Lower lobe of right lung (tissue), 2 donors: ENCODE measurements at regions not wholly inside any gene's neighbourhood (a gene's known extent, or its start where the extent isn't known, plus 50 kb on each side); places are given as distances from the start of the nearest gene placed in this dataset.

Experiments
- ATAC-seq, 2 donors: fragments of 200-7000 bp; cut with Tn5 transposase; one replicate each; pipeline ENCODE4 v1.9.1; 2020 to 2022; ENCODE audit warnings: mild to moderate bottlenecking in 2 of 2, moderate library complexity in 2 of 2
- DNase-seq: peaks from one replicate; pipeline ENCODE4 v3.0.0-alpha.2; 2020
- H3K27ac ChIP-seq: fragments of 200-600 bp; one replicate; pipeline ENCODE4 v1.8.0; 2022
- H3K27me3 ChIP-seq: fragments of 200-600 bp; one replicate; pipeline ENCODE4 v1.8.0; 2022; ENCODE audit warnings: low read depth
- H3K36me3 ChIP-seq: fragments of 200-600 bp; one replicate; pipeline ENCODE4 v1.8.0; 2022; ENCODE audit warnings: mild to moderate bottlenecking
- H3K4me1 ChIP-seq: fragments of 200-600 bp; one replicate; pipeline ENCODE4 v1.8.0; 2022
- H3K4me3 ChIP-seq: fragments of 200-600 bp; one replicate; pipeline ENCODE4 v1.8.0; 2022; ENCODE audit warnings: mild to moderate bottlenecking
- H3K9me3 ChIP-seq: fragments of 200-600 bp; one replicate; pipeline ENCODE4 v1.8.0; 2022
- intact Hi-C: fragments of 100-400 bp; cut with DNase I; formaldehyde crosslinking; loops from one replicate; pipeline ENCODE4 v1.11.0; 2022
- TF ChIP-seq, protein P1 (sequence below): fragments of 200-600 bp; IDR thresholded peaks from one replicate; pipeline ENCODE4 v1.8.0; 2022; ENCODE audit warnings: antibody characterized with exemption, mild to moderate bottlenecking
- donor health status: DM: no; HTN: yes; CAD: no; lungs with severe emphysema.

GRCh38 chr3:191997093-191997492 lies 536.1 kb downstream of the PYDC2 start:
- no peaks in the 10 kb centered on the region for H3K27me3 ChIP-seq
- peaks cover 3% of the 10 kb centered on the region for H3K9me3 ChIP-seq
- TF ChIP-seq, protein P1, sequence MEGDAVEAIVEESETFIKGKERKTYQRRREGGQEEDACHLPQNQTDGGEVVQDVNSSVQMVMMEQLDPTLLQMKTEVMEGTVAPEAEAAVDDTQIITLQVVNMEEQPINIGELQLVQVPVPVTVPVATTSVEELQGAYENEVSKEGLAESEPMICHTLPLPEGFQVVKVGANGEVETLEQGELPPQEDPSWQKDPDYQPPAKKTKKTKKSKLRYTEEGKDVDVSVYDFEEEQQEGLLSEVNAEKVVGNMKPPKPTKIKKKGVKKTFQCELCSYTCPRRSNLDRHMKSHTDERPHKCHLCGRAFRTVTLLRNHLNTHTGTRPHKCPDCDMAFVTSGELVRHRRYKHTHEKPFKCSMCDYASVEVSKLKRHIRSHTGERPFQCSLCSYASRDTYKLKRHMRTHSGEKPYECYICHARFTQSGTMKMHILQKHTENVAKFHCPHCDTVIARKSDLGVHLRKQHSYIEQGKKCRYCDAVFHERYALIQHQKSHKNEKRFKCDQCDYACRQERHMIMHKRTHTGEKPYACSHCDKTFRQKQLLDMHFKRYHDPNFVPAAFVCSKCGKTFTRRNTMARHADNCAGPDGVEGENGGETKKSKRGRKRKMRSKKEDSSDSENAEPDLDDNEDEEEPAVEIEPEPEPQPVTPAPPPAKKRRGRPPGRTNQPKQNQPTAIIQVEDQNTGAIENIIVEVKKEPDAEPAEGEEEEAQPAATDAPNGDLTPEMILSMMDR: no peak
- intact Hi-C loops: no loop called here
- H3K4me1 ChIP-seq: no peaks in the 10 kb centered on the region
- ATAC-seq (no peak), DNase-seq (no peak)
- H3K36me3 ChIP-seq: no peaks in the 10 kb centered on the region
- no peak overlapping the region for H3K4me3 ChIP-seq
- no peak overlapping the region for H3K27ac ChIP-seq

GRCh38 chr3:191997579-191998268 lies 536.8 kb downstream of the PYDC2 start:
- Histone ChIP-seq H3K27ac (no peak overlapping the region), H3K9me3 (peaks cover 3% of the 10 kb centered on the region), H3K4me3 (no peak overlapping the region), H3K36me3 (no peaks in the 10 kb centered on the region), H3K27me3 (no peaks in the 10 kb centered on the region), H3K4me1 (no peaks in the 10 kb centered on the region)
- TF ChIP-seq, protein P1: no peak
- intact Hi-C loops: no loop called here
- ATAC-seq: no peak
- DNase-seq: no peak

GRCh38 chr3:192001218-192001617 lies 540.3 kb downstream of the PYDC2 start:
- no peak overlapping the region for H3K4me3 ChIP-seq
- no peak for ATAC-seq
- H3K27me3 ChIP-seq: no peaks in the 10 kb centered on the region
- TF ChIP-seq, protein P1: no peak
- H3K9me3 ChIP-seq: no peaks in the 10 kb centered on the region
- intact Hi-C loops: no loop called here
- no peaks in the 10 kb centered on the region for H3K36me3 ChIP-seq
- no peak overlapping the region for H3K27ac ChIP-seq
- no peaks in the 10 kb centered on the region for H3K4me1 ChIP-seq
- no peak for DNase-seq

- H3K27ac ChIP-seq: no peak overlapping the region
- no peaks in the 10 kb centered on the region for H3K27me3 ChIP-seq
- intact Hi-C loops: no loop called here
- TF ChIP-seq, protein P1: no peak
- H3K4me1 ChIP-seq: no peaks in the 10 kb centered on the region
- no peak for ATAC-seq
- H3K4me3 ChIP-seq: no peak overlapping the region
- H3K9me3 ChIP-seq: no peaks in the 10 kb centered on the region
- DNase-seq: no peak
- no peaks in the 10 kb centered on the region for H3K36me3 ChIP-seq
These were observed 545.0 kb downstream of the PYDC2 start for GRCh38 chr3:192005989-192006388.

DNA sequence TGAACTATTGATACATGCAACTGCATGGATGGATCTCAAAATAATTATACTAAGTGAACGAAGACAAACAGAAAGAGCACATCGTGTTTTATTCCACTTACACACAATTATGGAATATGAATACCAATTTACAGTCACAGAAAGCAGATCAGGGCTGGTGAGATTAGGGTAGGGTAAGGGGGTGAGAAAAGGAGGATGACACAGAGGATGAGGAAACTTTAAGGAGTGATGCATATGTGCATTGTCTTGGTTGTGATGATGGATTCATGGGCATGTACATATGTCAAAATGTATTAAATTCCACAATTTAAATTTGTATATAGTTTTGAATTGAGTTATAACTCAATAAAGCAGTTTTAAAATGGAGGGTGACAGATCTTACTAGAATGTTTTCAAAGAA lies 548.9 kb downstream of the PYDC2 start:
- no peak for ATAC-seq
- Histone ChIP-seq H3K27ac (no peak overlapping the region), H3K4me1 (no peaks in the 10 kb centered on the region), H3K27me3 (no peaks in the 10 kb centered on the region), H3K9me3 (peaks cover 10% of the 10 kb centered on the region), H3K4me3 (no peak overlapping the region), H3K36me3 (no peaks in the 10 kb centered on the region)
- intact Hi-C loops: no loop called here
- TF ChIP-seq, protein P1: no peak
- no peak for DNase-seq
